ENCODE measurements at regions not wholly inside any gene's neighbourhood (a gene's known extent, or its start where the extent isn't known, plus 50 kb on each side); places are given as distances from the start of the nearest gene placed in this dataset.
"Not testable (repeated sequence)": the region's sequence is repeated elsewhere in the genome, so short reads cannot be mapped to it uniquely, and the experiment has no call there.

- not testable (repeated sequence) for DNase-seq
Measured at GRCh38 chr7:138221388-138221787, 145.1 kb downstream of the AKR1D1 start.

DNA sequence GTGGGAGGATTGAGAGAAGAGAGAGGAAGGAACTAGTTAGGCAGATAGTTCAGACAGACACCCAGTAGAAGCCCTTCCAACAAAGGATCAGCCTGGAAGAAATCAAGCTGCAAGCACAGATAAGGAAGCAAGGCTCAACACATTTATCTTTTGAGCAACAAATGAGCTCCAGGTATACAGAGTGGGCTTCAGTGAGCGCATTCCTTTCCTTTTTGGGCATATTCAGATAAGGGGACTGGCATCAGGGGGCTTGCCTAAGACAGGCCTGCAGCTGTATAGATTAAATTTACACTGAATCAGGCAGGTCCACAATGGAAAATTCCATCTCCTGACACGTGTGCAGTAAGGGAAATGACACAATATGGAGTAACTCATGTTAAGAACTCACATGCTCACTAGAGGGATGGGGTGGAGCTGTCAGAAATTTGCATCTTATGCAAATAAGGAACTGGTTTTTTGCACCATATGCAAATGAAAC lies 147.2 kb downstream of the AKR1D1 start:
- DNase-seq, result no peak

GRCh38 chr7:138226001-138226476 lies 149.8 kb downstream of the AKR1D1 start:
- DNase-seq, result peak; percentile 82

DNA sequence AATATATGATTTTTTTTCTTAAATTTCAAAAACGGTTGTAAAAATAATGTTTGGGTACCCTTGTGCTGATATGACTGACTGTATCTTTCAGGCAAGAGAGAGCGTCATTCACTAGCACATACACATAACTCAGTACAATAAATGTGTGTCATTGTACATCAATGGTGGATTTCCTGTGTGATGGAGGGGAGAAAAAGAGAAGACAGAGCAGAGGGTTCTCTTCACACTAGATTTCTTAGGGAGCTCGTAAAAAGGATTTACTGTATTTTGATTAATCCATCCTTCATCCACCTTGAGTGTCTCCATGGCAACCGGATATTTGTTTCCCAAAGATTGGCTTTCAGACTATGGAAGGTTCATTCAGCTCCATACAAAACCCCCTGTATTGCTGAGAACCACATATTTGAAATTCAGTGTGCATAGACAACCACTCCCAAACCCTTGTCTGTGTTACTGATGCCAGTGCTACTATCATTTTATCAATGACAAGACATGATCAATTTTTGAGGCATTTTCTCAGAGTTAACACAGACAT lies 150.6 kb downstream of the AKR1D1 start:
- no peak for DNase-seq

GRCh38 chr7:138228119-138228518 lies 151.9 kb downstream of the AKR1D1 start:
- DNase-seq, result no peak

- no peak for DNase-seq
Measured at GRCh38 chr7:138228769-138229168, 152.5 kb downstream of the AKR1D1 start.

DNA sequence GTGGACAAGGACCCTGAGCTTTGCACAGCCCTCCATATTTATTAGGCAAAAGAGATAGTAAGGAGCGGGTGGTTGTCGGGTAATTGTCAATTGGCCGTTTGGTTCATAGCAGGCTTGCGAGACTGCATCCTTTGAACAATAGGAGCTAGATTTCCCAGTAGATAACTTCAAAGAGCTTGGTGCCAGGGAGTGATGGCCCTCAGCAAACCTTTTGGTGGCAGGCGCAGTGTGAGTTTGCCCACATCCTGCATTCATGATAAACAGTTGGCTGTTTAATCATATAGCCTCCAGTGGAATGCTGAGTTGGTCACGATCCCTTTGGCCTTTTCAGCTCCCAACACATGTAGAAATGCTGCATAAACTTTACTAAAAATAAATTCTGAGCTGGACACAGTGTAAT lies 156.9 kb downstream of the AKR1D1 start:
- no peak for DNase-seq

GRCh38 chr7:138235207-138235606 lies 158.9 kb downstream of the AKR1D1 start:
- no peak for DNase-seq

DNA sequence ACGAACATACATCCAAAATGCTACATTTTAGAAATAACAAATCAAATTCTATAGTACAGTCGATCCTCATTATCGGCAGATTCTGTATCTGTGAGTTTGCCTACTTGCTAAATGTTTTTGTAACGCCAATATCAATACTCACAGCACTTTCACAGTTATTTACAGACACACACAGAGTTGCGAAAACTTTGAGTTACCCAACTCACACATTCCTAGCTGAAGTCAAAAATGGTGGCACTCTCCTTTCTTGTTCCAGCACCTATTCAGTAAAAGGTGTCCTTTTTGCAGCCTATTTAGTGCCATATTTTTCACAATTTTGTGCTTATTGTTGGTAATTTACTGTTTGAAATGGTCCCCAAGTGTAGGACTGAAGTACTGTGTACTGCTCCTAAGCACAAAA lies 161.7 kb downstream of the AKR1D1 start:
- DNase-seq, result no peak

DNA sequence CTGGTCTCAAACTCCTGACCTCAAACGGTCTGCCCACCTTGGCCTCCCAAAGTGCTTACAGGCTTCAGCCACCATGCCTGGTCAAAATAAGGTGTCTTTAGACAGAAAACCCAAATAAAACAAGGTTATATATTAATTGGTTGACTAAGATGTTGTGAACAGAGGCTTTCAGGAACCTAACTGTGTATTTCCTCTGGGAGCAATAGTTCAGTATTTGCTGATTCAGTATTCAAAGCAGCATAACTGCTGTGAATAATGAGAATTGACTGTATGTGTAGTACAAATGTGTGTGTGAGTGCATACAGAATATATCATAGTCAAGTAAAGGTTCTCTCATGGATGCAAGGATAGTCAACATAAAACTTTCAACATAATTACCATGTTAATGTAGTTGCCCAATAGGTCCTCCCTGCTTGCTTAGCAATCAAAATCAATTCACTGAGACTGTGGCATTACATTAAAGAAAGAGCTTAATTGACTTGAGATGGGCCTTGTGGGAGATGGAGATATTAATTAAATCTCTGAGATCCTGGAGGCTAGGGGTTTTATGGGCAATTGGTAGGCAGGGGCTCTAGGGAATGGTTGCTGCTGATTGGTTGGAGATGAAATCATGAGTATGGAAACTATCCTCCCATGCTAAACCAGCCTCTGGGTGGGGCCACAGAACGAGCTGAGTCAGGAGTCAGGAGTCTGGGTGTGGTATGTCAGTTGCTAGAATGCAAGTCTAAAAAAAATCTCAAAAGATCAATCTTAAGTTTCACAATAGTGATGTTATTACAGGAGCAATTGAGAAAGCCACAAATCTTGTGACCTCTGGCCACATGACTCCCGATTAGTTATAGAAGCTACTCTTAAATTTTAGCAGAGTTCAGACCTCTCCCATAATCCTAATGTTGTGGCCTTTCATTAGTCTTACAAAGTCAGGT lies 162.7 kb downstream of the AKR1D1 start:
- no peak for DNase-seq

- DNase-seq, result no peak
Measured at GRCh38 chr7:138243430-138243829, 167.2 kb downstream of the AKR1D1 start.

GRCh38 chr7:138243836-138244235 lies 167.6 kb downstream of the AKR1D1 start:
- DNase-seq, result no peak

DNA sequence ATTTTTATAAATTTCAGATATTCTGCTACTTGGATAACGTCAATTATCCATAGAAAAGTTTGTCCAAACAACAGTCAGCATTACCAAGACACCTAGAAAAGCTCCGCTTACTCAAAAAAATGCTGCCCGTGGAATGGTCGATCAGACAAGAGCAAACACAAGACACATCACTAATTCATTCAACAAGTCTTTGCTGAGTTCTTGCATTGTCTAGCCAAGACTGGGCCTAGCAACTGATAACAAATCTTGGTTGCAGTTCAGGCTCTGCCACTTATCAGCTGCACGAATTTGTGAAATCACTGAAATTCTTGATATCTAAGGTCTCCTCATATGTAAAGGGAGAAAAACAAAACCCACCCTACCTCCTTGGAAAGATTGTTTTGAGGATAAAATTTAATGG lies 168.3 kb downstream of the AKR1D1 start:
- no peak for DNase-seq

DNA sequence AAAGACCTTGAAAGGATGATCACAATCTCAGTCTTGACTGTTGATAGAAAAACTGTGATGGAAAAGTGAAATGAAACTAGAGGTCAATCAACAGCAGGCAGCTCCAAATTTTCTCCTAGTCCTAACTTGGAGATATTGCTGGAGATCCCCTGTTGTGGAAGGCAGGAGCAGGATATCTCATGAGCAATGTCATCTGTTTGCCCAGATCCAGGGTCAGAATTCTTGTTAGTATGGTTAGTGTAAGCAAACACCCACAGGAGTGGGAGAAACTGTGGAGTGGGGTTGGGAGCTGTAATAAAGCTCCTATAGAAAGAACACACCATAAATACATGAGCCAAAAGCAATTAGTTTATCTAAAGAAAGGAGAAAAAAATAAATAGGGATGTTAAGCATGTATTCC lies 169.0 kb downstream of the AKR1D1 start:
- no peak for DNase-seq

- DNase-seq, result no peak
Measured at GRCh38 chr7:138245682-138246081, 169.4 kb downstream of the AKR1D1 start.

DNA sequence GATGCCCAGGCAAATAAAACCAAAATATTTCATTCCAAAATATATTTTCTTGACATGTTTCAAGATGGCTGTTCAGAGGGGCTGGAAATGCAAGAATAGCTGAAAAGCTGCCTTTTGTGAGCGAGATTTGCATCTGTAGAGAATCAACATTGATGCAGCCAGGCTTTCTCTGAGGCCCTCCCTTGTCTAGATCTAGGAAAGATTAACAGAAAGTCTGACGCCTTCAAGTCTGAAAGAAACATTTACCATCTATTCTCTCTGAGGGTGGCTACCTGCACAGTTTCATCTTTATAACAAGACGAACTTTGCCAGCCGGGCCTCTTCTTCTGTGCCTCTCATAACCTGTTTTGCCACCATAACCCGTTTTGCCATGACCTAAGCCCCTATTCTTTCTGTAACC lies 170.2 kb downstream of the AKR1D1 start:
- DNase-seq, result no peak

- no peak for DNase-seq
Measured at GRCh38 chr7:138247081-138247480, 170.8 kb downstream of the AKR1D1 start.

GRCh38 chr7:138247568-138248333 lies 171.5 kb downstream of the AKR1D1 start:
- DNase-seq, result no peak

DNA sequence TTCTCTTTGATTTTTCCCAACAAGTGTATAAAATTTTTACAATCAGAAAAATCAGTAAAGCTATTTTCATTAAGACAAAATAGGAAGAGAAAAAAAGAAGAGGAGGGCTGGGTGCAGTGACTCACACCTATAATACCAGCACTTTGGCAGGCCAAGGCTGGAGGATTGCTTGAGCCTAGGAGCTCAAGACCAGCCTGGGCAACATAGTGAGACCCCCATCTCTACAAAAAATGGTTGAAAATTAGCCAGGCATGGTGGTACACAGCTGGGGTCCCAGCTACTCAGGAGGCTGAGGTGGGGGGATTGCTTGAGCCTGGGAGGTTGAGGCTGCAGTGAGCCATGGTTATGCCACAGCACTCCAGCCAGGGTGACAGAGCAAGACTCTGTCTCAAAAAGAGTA lies 172.3 kb downstream of the AKR1D1 start:
- no peak for DNase-seq

GRCh38 chr7:138249975-138250374 lies 173.7 kb downstream of the AKR1D1 start:
- DNase-seq, result no peak

DNA sequence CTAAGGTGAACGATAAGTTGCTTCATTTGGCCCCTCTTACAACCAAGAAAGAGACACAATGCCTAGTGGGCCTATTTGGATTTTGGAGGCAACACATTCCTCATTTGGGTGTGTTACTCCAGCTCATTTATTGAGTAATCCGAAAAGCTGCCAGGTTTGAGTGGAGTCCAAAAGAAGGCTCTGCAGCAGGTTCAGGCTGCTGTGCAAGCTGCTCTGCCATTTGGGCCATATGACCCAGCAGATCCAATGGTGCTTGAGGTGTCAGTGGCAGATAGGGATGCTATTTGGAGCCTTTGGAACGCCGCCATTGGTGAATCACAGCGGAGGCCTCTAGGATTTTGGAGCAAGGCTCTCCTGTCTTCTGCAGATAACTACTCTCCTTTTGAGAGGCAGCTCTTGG lies 176.4 kb downstream of the AKR1D1 start:
- not testable (repeated sequence) for DNase-seq

- no peak for DNase-seq
Measured at GRCh38 chr7:138254444-138254843, 178.2 kb downstream of the AKR1D1 start.

DNA sequence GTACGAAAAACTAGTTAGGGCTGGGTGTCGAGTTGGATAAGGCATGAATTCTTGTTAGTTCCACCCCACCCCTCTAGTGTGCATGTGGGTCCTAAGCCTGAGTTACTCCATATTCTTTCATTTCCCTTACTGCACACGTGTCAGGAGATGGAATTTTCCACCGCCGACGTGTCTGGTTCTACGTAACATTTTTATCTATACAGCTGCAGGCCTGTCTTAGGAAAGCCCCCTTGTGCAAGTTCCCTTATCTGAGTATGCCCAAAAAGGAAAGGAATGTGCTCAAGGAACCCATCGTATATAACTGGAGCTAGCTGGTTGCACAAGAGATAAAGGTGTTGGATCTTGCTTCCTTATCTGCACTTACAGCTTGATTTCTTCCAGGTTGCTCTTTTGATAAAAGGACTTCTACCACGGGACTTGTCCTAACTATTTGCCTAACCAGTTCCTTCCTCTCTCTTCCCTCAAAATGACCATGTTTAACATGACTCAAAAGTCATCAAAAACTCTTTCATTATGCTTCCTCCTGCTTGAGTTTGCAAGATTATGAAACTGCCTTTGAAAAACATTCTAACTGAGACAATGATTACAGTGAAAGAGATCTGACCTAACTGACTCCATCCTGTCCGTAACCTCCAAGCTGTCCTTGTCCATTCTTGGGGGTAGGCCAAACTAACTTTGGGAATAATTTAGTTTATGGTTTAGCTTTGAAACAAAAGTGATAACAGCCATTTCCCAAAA lies 181.4 kb downstream of the AKR1D1 start:
- peak; percentile 92 for DNase-seq

Data from GDM1 (cell line).